ENCODE measurements at regions not wholly inside any gene's neighbourhood (a gene's known extent, or its start where the extent isn't known, plus 50 kb on each side); places are given as distances from the start of the nearest gene placed in this dataset.
"Not testable (repeated sequence)": the region's sequence is repeated elsewhere in the genome, so short reads cannot be mapped to it uniquely, and the experiment has no call there.

GRCh38 chr4:100644150-100644549 is 126.3 kb upstream of the EMCN start:
- Mint-ChIP-seq H3K9me3 (no peaks in the 10 kb centered on the region), H3K4me1 (no peaks in the 10 kb centered on the region), H3K36me3 (no peaks in the 10 kb centered on the region), H3K27me3 (no peaks in the 10 kb centered on the region), H3K4me3 (no peak overlapping the region), H3K27ac (no peak overlapping the region)
- no peak for ATAC-seq

GRCh38 chr4:100641336-100641735 is 123.5 kb upstream of the EMCN start:
- Mint-ChIP-seq H3K27ac (no peak overlapping the region), H3K9me3 (peaks cover 12% of the 10 kb centered on the region), H3K4me3 (no peak overlapping the region), H3K27me3 (peaks cover 16% of the 10 kb centered on the region), H3K4me1 (no peaks in the 10 kb centered on the region), H3K36me3 (no peaks in the 10 kb centered on the region)
- no peak for ATAC-seq

- Mint-ChIP-seq H3K27me3 (peaks cover 16% of the 10 kb centered on the region), H3K9me3 (peaks cover 12% of the 10 kb centered on the region), H3K27ac (no peak overlapping the region), H3K36me3 (no peaks in the 10 kb centered on the region), H3K4me1 (no peaks in the 10 kb centered on the region), H3K4me3 (no peak overlapping the region)
- ATAC-seq = no peak
These were observed 118.1 kb upstream of the EMCN start for GRCh38 chr4:100635899-100636298.

- no peaks in the 10 kb centered on the region for H3K36me3 Mint-ChIP-seq
- H3K27me3 Mint-ChIP-seq = peaks cover 10% of the 10 kb centered on the region
- H3K4me3 Mint-ChIP-seq = no peak overlapping the region
- no peak for ATAC-seq
- no peak overlapping the region for H3K27ac Mint-ChIP-seq
- peaks cover 12% of the 10 kb centered on the region for H3K9me3 Mint-ChIP-seq
- H3K4me1 Mint-ChIP-seq = no peaks in the 10 kb centered on the region
These were observed 115.4 kb upstream of the EMCN start for GRCh38 chr4:100633269-100633668.

- Mint-ChIP-seq H3K36me3 (no peaks in the 10 kb centered on the region), H3K4me1 (no peaks in the 10 kb centered on the region), H3K27me3 (no peaks in the 10 kb centered on the region), H3K27ac (no peak overlapping the region), H3K4me3 (no peak overlapping the region), H3K9me3 (peaks cover 3% of the 10 kb centered on the region)
- no peak for ATAC-seq
These were observed 114.3 kb upstream of the EMCN start for GRCh38 chr4:100632163-100632562.

- Mint-ChIP-seq H3K4me1 (no peaks in the 10 kb centered on the region), H3K27me3 (no peaks in the 10 kb centered on the region), H3K9me3 (no peaks in the 10 kb centered on the region)
These were observed 113.6 kb upstream of the EMCN start for GRCh38 chr4:100631281-100631968.

GRCh38 chr4:100630341-100630740 is 112.5 kb upstream of the EMCN start:
- Mint-ChIP-seq H3K4me1 (no peaks in the 10 kb centered on the region), H3K27ac (no peak overlapping the region)
- no peak for ATAC-seq

More at GRCh38 chr4:100631281-100631968, 113.6 kb upstream of the EMCN start:
- no peak for ATAC-seq
- no peak overlapping the region for H3K27ac Mint-ChIP-seq
- no peak overlapping the region for H3K4me3 Mint-ChIP-seq
- no peaks in the 10 kb centered on the region for H3K36me3 Mint-ChIP-seq

GRCh38 chr4:100609810-100610209 is 92.0 kb upstream of the EMCN start:
- Mint-ChIP-seq H3K36me3 (no peaks in the 10 kb centered on the region), H3K27me3 (no peaks in the 10 kb centered on the region)

More at GRCh38 chr4:100630341-100630740, 112.5 kb upstream of the EMCN start:
- H3K27me3 Mint-ChIP-seq = no peaks in the 10 kb centered on the region
- no peaks in the 10 kb centered on the region for H3K36me3 Mint-ChIP-seq
- no peak overlapping the region for H3K4me3 Mint-ChIP-seq
- no peaks in the 10 kb centered on the region for H3K9me3 Mint-ChIP-seq

GRCh38 chr4:100608651-100609050 is 90.8 kb upstream of the EMCN start:
- not testable (repeated sequence) for H3K36me3 Mint-ChIP-seq, H3K27ac Mint-ChIP-seq, H3K27me3 Mint-ChIP-seq, ATAC-seq, H3K4me3 Mint-ChIP-seq, H3K9me3 Mint-ChIP-seq
- peaks cover 12% of the 10 kb centered on the region for H3K4me1 Mint-ChIP-seq

More at GRCh38 chr4:100609810-100610209, 92.0 kb upstream of the EMCN start:
- Mint-ChIP-seq H3K9me3 (peaks cover 2% of the 10 kb centered on the region), H3K4me1 (peaks cover 12% of the 10 kb centered on the region), H3K27ac (no peak overlapping the region), H3K4me3 (no peak overlapping the region)
- no peak for ATAC-seq

GRCh38 chr4:100605144-100605543 is 87.3 kb upstream of the EMCN start:
- Mint-ChIP-seq H3K4me1 (peaks cover 8% of the 10 kb centered on the region), H3K27me3 (no peaks in the 10 kb centered on the region), H3K36me3 (no peaks in the 10 kb centered on the region), H3K4me3 (no peak overlapping the region), H3K27ac (no peak overlapping the region), H3K9me3 (peaks cover 2% of the 10 kb centered on the region)
- ATAC-seq = no peak

- H3K9me3 Mint-ChIP-seq = no peaks in the 10 kb centered on the region
- no peak overlapping the region for H3K27ac Mint-ChIP-seq
- peaks cover 17% of the 10 kb centered on the region for H3K27me3 Mint-ChIP-seq
- no peak overlapping the region for H3K4me3 Mint-ChIP-seq
- ATAC-seq = no peak
- no peaks in the 10 kb centered on the region for H3K4me1 Mint-ChIP-seq
- no peaks in the 10 kb centered on the region for H3K36me3 Mint-ChIP-seq
These were observed 76.1 kb upstream of the EMCN start for GRCh38 chr4:100593935-100594334.

GRCh38 chr4:100591161-100591876 is 73.5 kb upstream of the EMCN start:
- H3K4me1 Mint-ChIP-seq = no peaks in the 10 kb centered on the region
- H3K36me3 Mint-ChIP-seq = no peaks in the 10 kb centered on the region
- no peak overlapping the region for H3K4me3 Mint-ChIP-seq
- no peak overlapping the region for H3K27ac Mint-ChIP-seq
- ATAC-seq = no peak
- no peaks in the 10 kb centered on the region for H3K9me3 Mint-ChIP-seq
- peaks cover 9% of the 10 kb centered on the region for H3K27me3 Mint-ChIP-seq

GRCh38 chr4:100590325-100590724 is 72.5 kb upstream of the EMCN start:
- no peaks in the 10 kb centered on the region for H3K4me1 Mint-ChIP-seq
- no peak overlapping the region for H3K27ac Mint-ChIP-seq
- no peaks in the 10 kb centered on the region for H3K36me3 Mint-ChIP-seq
- no peak for ATAC-seq
- no peaks in the 10 kb centered on the region for H3K9me3 Mint-ChIP-seq
- peaks cover 9% of the 10 kb centered on the region for H3K27me3 Mint-ChIP-seq
- H3K4me3 Mint-ChIP-seq = no peak overlapping the region

GRCh38 chr4:100588076-100588475 is 70.3 kb upstream of the EMCN start:
- no peaks in the 10 kb centered on the region for H3K9me3 Mint-ChIP-seq
- ATAC-seq = no peak
- no peak overlapping the region for H3K4me3 Mint-ChIP-seq
- no peaks in the 10 kb centered on the region for H3K4me1 Mint-ChIP-seq
- no peak overlapping the region for H3K27ac Mint-ChIP-seq
- H3K36me3 Mint-ChIP-seq = no peaks in the 10 kb centered on the region
- H3K27me3 Mint-ChIP-seq = peaks cover 9% of the 10 kb centered on the region

- no peak for ATAC-seq
- H3K4me3 Mint-ChIP-seq = no peak overlapping the region
- H3K9me3 Mint-ChIP-seq = no peaks in the 10 kb centered on the region
- no peaks in the 10 kb centered on the region for H3K36me3 Mint-ChIP-seq
- H3K4me1 Mint-ChIP-seq = no peaks in the 10 kb centered on the region
- no peak overlapping the region for H3K27ac Mint-ChIP-seq
- peaks cover 5% of the 10 kb centered on the region for H3K27me3 Mint-ChIP-seq
These were observed 64.3 kb upstream of the EMCN start for GRCh38 chr4:100582146-100582545.

- no peak for ATAC-seq
- H3K9me3 Mint-ChIP-seq = no peaks in the 10 kb centered on the region
- H3K36me3 Mint-ChIP-seq = no peaks in the 10 kb centered on the region
- no peak overlapping the region for H3K4me3 Mint-ChIP-seq
- H3K27ac Mint-ChIP-seq = no peak overlapping the region
- peaks cover 5% of the 10 kb centered on the region for H3K27me3 Mint-ChIP-seq
- no peaks in the 10 kb centered on the region for H3K4me1 Mint-ChIP-seq
These were observed 63.5 kb upstream of the EMCN start for GRCh38 chr4:100581337-100581736.

All from stimulated activated memory B cell treated with anti-CD40 and anti-IgM and Interleukin-4, amounts not matched to agents 10 μg/mL and 1 μg/mL and 100 μg/mL, for 72 hours (primary cell).